GM12878 (cell line): ENCODE measurements at regions not wholly inside any gene's neighbourhood (a gene's known extent, or its start where the extent isn't known, plus 50 kb on each side); places are given as distances from the start of the nearest gene placed in this dataset.
"Not testable (repeated sequence)": the region's sequence is repeated elsewhere in the genome, so short reads cannot be mapped to it uniquely, and the experiment has no call there.

ENCODE experiments used
- ATAC-seq: fragments of 200-7000 bp; cut with Tn5 transposase; 3 replicates; pipeline ENCODE4 v1.9.1; 2020; ENCODE audit warnings: mild to moderate bottlenecking, moderate library complexity
- BruUV-seq: library from RNA; stranded (reverse); fragments of 400-500 nt; replicated peaks from 2 replicates; lab custom pipeline; 2021; lab: Mats Ljungman, UMichigan
- CTCF ChIA-PET: fragments of 300-600 bp; sonication (Branson Sonifier 250); formaldehyde crosslinking; extraction: SDS; loops from one replicate; lab custom pipeline; 2021; ENCODE audit warnings: inconsistent platforms; lab: Yijun Ruan, JAX
- POLR2A ChIA-PET: fragments of 350-600 bp; formaldehyde crosslinking; extraction: SDS; loops from one replicate; lab custom pipeline; 2021; ENCODE audit warnings: inconsistent platforms; lab: Charles Lee
- RAD21 ChIA-PET: fragments of 300-600 bp; sonication (Branson Sonifier 250); formaldehyde crosslinking; loops from one replicate; lab custom pipeline; 2023; ENCODE audit warnings: antibody characterized with exemption; ENCODE audit not compliant: unreplicated experiment; lab: Charles Lee
- SMC1A ChIA-PET: fragments of 300-600 bp; sonication (Branson Sonifier 250); formaldehyde crosslinking; loops from one replicate; lab custom pipeline; 2023; ENCODE audit not compliant: unreplicated experiment, uncharacterized antibody; lab: Charles Lee
- DNase-seq: peaks from one replicate; pipeline ENCODE4 v3.0.0-alpha.2; 2011; ENCODE audit warnings: low read depth, low spot score
- FAIRE-seq: peaks from 3 replicates; lab custom pipeline; 2011; peaks lifted over from hg19 to GRCh38; lab: Jason Lieb, UNC
- H2AFZ ChIP-seq: 2 replicates; pipeline ENCODE4 v1.6.0; 2011; ENCODE audit warnings: low read depth, low read length, control low read depth; ENCODE audit not compliant: control insufficient read depth
- H3K27ac ChIP-seq: 2 replicates; pipeline ENCODE4 v1.5.1; 2011; ENCODE audit warnings: control low read depth; ENCODE audit not compliant: control insufficient read depth, insufficient read depth
- H3K27me3 ChIP-seq, 2 experiments: replicated peaks in 1 of 2; 2 replicates each; pipeline versions ENCODE4 v1.6.0 to v1.6.1; 2011; ENCODE audit warnings: low read length in 1 of 2; ENCODE audit not compliant: control insufficient read depth in 2 of 2, insufficient read depth in 2 of 2
- H3K36me3 ChIP-seq, 2 experiments: 2 replicates each; pipeline ENCODE4 v1.5.1; 2011; ENCODE audit warnings: low read length in 1 of 2; ENCODE audit not compliant: control insufficient read depth in 2 of 2, insufficient read depth in 2 of 2
- H3K4me1 ChIP-seq: 2 replicates; pipeline ENCODE4 v1.6.1; 2011; ENCODE audit warnings: mild to moderate bottlenecking, low read length, moderate library complexity, mixed read lengths; ENCODE audit not compliant: control insufficient read depth, insufficient read depth
- H3K4me2 ChIP-seq: 2 replicates; pipeline ENCODE4 v1.6.0; 2011; ENCODE audit warnings: control low read depth; ENCODE audit not compliant: control insufficient read depth, insufficient read depth
- H3K4me3 ChIP-seq: fragments of 200-600 bp; sonication (generic); 2 replicates; pipeline ENCODE4 v1.5.1; 2016
- H3K79me2 ChIP-seq: 2 replicates; pipeline ENCODE4 v1.6.0; 2011; ENCODE audit warnings: low read length; ENCODE audit not compliant: control insufficient read depth, insufficient read depth
- H3K9ac ChIP-seq: 2 replicates; pipeline ENCODE4 v1.8.0; 2011; ENCODE audit warnings: low read length, control low read depth, mixed read lengths; ENCODE audit not compliant: control insufficient read depth, insufficient read depth
- H3K9me3 ChIP-seq: replicated peaks from 3 replicates; pipeline ENCODE4 v1.5.1; 2011; ENCODE audit warnings: mild to moderate bottlenecking, low read length; ENCODE audit not compliant: control insufficient read depth, insufficient read depth
- H4K20me1 ChIP-seq: 2 replicates; pipeline ENCODE4 v1.6.0; 2011; ENCODE audit not compliant: control insufficient read depth, insufficient read depth
- CBX3 ChIP-seq: fragments of 200-600 bp; sonication (generic); IDR thresholded peaks from 2 replicates; pipeline ENCODE4 v1.6.1; 2016; ENCODE audit warnings: low read depth, borderline replicate concordance
- CHD2 ChIP-seq: IDR thresholded peaks from 2 replicates; pipeline ENCODE4 v1.6.1; 2011; ENCODE audit warnings: low read depth, low read length, improper control_type of control experiment, borderline replicate concordance
- FOXM1 ChIP-seq: IDR thresholded peaks from 2 replicates; pipeline ENCODE4 v1.6.1; 2012; ENCODE audit warnings: low read depth, mild to moderate bottlenecking, inconsistent platforms, low read length, moderate library complexity
- GATAD2B ChIP-seq: fragments of 450-650 bp; conservative IDR thresholded peaks from 2 replicates; pipeline ENCODE4 v1.6.1; 2017; ENCODE audit warnings: low read depth, mild to moderate bottlenecking, moderate library complexity
- IKZF2 ChIP-seq, 2 experiments: fragments of 450-650 bp; IDR thresholded peaks; 2 replicates each; pipeline ENCODE4 v1.6.1; 2017; ENCODE audit warnings: mild to moderate bottlenecking in 2 of 2, moderate library complexity in 2 of 2
- JUNB ChIP-seq: IDR thresholded peaks from 2 replicates; pipeline ENCODE4 v1.6.1; 2016; ENCODE audit warnings: antibody characterized with exemption, mild to moderate bottlenecking
- KDM1A ChIP-seq: fragments of 200-600 bp; sonication (generic); IDR thresholded peaks from 2 replicates; pipeline ENCODE4 v1.6.1; 2016; ENCODE audit warnings: borderline replicate concordance
- MYB ChIP-seq: fragments of 150-350 bp; IDR thresholded peaks from 2 replicates; pipeline ENCODE4 v1.6.1; 2014; ENCODE audit warnings: mild to moderate bottlenecking, low read depth, low read length, borderline replicate concordance
- NBN ChIP-seq: fragments of 450-650 bp; IDR thresholded peaks from 2 replicates; pipeline ENCODE4 v1.6.1; 2016
- POLR2A ChIP-seq: IDR thresholded peaks from 2 replicates; pipeline ENCODE4 v1.6.1; 2011; ENCODE audit warnings: low read depth, mild to moderate bottlenecking, low read length
- RAD21 ChIP-seq: IDR thresholded peaks from 2 replicates; pipeline ENCODE4 v1.6.1; 2011; ENCODE audit warnings: mild to moderate bottlenecking, low read depth, low read length, moderate library complexity; ENCODE audit not compliant: insufficient read depth
- TAF1 ChIP-seq: IDR thresholded peaks from 2 replicates; pipeline ENCODE4 v1.6.1; 2011; ENCODE audit warnings: mild to moderate bottlenecking, low read depth, low read length, borderline replicate concordance
- TARDBP ChIP-seq: IDR thresholded peaks from 2 replicates; pipeline ENCODE4 v1.6.1; 2016; ENCODE audit warnings: borderline replicate concordance
- YY1 ChIP-seq: IDR thresholded peaks from 2 replicates; pipeline ENCODE4 v1.6.1; 2011; ENCODE audit warnings: low read depth, mild to moderate bottlenecking, low read length
- WGBS: methylation state at CpG from one replicate; pipeline ENCODE4 v1.1.6; 2016; ENCODE audit warnings: low lambda C conversion rate; ENCODE audit not compliant: insufficient replicate concordance, insufficient coverage; ENCODE audit errors: missing lambda C conversion rate; 5-methylcytosine and 5-hydroxymethylcytosine counted together
- in situ Hi-C: fragments of 300-500 bp; cut with MboI; formaldehyde crosslinking; loops from 9 replicates; pipeline ENCODE4 v1.14.3; 2018; ENCODE audit warnings: mixed read lengths
- intact Hi-C: fragments of 100-400 bp; cut with micrococcal nuclease; formaldehyde crosslinking; loops from one replicate; pipeline ENCODE4 v1.14.2; 2022; ENCODE audit not compliant: unreplicated experiment
- TF ChIP-seq, protein P1 (sequence below): IDR thresholded peaks from 2 replicates; pipeline ENCODE4 v1.6.1; 2011; ENCODE audit warnings: low read depth, mild to moderate bottlenecking, low read length, moderate library complexity, borderline replicate concordance; ENCODE audit errors: extremely low read depth
- TF ChIP-seq, protein P2 (sequence below): IDR thresholded peaks from 2 replicates; pipeline ENCODE4 v1.6.1; 2011; ENCODE audit warnings: borderline replicate concordance, low read depth, mild to moderate bottlenecking, moderate library complexity, mixed read lengths, low read length; ENCODE audit not compliant: insufficient read depth; ENCODE audit errors: extremely low read length

DNA sequence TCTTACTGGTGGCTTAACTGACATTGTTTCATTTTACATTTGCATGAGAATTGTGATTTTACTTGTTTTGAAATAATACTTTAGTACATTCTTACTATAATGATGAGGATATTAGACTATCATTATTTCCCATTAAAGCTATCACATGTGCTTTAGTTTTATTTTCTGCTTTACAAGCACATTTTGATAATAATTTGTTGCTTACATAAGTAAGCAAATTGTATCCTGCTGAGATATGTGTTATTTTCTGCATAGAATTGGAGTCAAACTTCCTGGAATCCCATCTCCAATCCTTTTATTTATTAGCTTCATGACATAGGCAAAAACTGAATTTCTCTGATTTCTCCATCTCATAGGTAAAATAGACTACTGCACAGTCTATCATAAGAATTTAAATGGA, 847.4 kb downstream of the DIPK2A start (continued):
- TF ChIP-seq FOXM1 (no peak), TARDBP (no peak), TAF1 (no peak), GATAD2B (no peak), NBN (no peak), RAD21 (no peak), JUNB (no peak)
- TF ChIP-seq, protein P1, sequence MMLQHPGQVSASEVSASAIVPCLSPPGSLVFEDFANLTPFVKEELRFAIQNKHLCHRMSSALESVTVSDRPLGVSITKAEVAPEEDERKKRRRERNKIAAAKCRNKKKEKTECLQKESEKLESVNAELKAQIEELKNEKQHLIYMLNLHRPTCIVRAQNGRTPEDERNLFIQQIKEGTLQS, result no peak

DNA sequence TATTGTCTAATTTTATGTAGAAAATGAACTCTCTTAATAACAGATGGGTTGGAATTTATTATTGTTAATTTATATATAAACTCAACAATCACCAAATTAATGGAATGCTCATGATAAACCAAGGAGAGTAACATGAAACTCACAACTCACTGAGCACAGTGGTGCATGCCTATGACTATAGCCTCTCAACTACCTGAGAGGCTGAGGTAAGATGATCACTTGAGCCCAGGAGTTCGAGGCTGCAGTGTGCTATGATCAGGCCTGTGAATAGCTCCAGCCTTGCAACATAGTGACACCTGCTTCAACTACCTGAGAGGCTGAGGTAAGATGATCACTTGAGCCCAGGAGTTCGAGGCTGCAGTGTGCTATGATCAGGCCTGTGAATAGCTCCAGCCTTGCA, 848.6 kb downstream of the DIPK2A start:
- 0% methylated on average over 2 of the region's 2 CpGs for WGBS

DNA sequence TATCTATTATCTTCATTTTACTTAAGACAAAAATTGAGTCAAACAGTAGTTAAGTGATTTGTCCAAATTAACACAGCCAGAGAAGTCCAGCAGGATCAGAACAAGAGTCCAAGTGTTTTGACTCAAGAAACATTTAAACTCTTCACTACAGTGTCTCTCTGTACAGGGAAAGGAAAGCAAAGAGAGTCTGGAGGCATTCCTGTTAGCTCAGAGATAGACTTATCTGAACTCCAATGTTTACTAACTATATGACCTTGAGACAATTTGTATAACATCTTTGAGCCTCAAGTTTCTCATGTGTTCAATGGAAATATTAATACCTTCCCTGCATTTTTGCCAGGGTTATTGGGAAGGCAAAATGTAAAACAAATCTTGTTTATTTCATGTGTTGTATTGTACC, 849.1 kb downstream of the DIPK2A start:
- intact Hi-C loops, result no loop called here
- Histone ChIP-seq H4K20me1 (no peaks in the 10 kb centered on the region), H3K79me2 (no peaks in the 10 kb centered on the region), H3K9me3 (no peaks in the 10 kb centered on the region), H3K9ac (no peak overlapping the region), H3K4me1 (no peaks in the 10 kb centered on the region), H3K36me3 (no peaks in the 10 kb centered on the region), H3K4me3 (no peak overlapping the region), H3K27me3 (no peaks in the 10 kb centered on the region), H2AFZ (no peak overlapping the region), H3K27ac (no peak overlapping the region), H3K4me2 (no peak overlapping the region)
- BruUV-seq, result no TSS peak
- FAIRE-seq (no peak), DNase-seq (no peak), ATAC-seq (no peak)
- ChIA-PET CTCF (no interaction called here), SMC1A (no interaction called here), RAD21 (no interaction called here), POLR2A (no interaction called here)
- in situ Hi-C loops, result no loop called here
- TF ChIP-seq, protein P2, sequence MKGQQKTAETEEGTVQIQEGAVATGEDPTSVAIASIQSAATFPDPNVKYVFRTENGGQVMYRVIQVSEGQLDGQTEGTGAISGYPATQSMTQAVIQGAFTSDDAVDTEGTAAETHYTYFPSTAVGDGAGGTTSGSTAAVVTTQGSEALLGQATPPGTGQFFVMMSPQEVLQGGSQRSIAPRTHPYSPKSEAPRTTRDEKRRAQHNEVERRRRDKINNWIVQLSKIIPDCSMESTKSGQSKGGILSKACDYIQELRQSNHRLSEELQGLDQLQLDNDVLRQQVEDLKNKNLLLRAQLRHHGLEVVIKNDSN, result no peak
- TF ChIP-seq KDM1A (no peak), NBN (no peak), CHD2 (no peak), MYB (no peak), IKZF2 (IDR thresholded peaks at IDR 0.05) (no peak), CBX3 (no peak), YY1 (no peak), POLR2A (no peak)

More for the DNA sequence above, 848.6 kb downstream of the DIPK2A start:
- DNase-seq, H4K20me1 ChIP-seq, in situ Hi-C loops, H3K4me3 ChIP-seq, H2AFZ ChIP-seq, H3K27me3 ChIP-seq, RAD21 ChIA-PET, SMC1A ChIA-PET, CTCF ChIA-PET, H3K36me3 ChIP-seq, intact Hi-C loops, H3K4me1 ChIP-seq, H3K9me3 ChIP-seq, FAIRE-seq, H3K4me2 ChIP-seq, H3K9ac ChIP-seq, ATAC-seq, POLR2A ChIA-PET, H3K79me2 ChIP-seq, H3K27ac ChIP-seq, BruUV-seq: not testable (repeated sequence)
